NB4 (cell line): ENCODE measurements at regions not wholly inside any gene's neighbourhood (a gene's known extent, or its start where the extent isn't known, plus 50 kb on each side); places are given as distances from the start of the nearest gene placed in this dataset.

Source experiments
- DNase-seq: peaks from one replicate; pipeline ENCODE4 v3.0.0; 2010; ENCODE audit warnings: low read depth
- H3K4me3 ChIP-seq: one replicate; pipeline ENCODE4 v1.5.1; 2011; ENCODE audit warnings: mild to moderate bottlenecking, low read depth, low read length, moderate library complexity
- MYC ChIP-seq: IDR thresholded peaks from 2 replicates; pipeline ENCODE4 v1.6.1; 2011; ENCODE audit warnings: low read depth, low read length
- POLR2A ChIP-seq: IDR thresholded peaks from 2 replicates; pipeline ENCODE4 v1.6.1; 2011; ENCODE audit warnings: mild to moderate bottlenecking; ENCODE audit not compliant: insufficient read length; ENCODE audit errors: extremely low read depth
- TF ChIP-seq, protein P1 (sequence below): IDR thresholded peaks from 2 replicates; pipeline ENCODE4 v1.6.1; 2011; ENCODE audit warnings: low read depth, low read length
- TF ChIP-seq, protein P2 (sequence below): IDR thresholded peaks from one replicate; pipeline ENCODE4 v1.5.1; 2012; ENCODE audit warnings: low read depth, low read length

GRCh38 chr5:5089895-5090649, 50.1 kb upstream of the ADAMTS16 start:
- TF ChIP-seq POLR2A (no peak), MYC (no peak)
- TF ChIP-seq, protein P1, sequence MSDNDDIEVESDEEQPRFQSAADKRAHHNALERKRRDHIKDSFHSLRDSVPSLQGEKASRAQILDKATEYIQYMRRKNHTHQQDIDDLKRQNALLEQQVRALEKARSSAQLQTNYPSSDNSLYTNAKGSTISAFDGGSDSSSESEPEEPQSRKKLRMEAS: no peak
- TF ChIP-seq, protein P2, sequence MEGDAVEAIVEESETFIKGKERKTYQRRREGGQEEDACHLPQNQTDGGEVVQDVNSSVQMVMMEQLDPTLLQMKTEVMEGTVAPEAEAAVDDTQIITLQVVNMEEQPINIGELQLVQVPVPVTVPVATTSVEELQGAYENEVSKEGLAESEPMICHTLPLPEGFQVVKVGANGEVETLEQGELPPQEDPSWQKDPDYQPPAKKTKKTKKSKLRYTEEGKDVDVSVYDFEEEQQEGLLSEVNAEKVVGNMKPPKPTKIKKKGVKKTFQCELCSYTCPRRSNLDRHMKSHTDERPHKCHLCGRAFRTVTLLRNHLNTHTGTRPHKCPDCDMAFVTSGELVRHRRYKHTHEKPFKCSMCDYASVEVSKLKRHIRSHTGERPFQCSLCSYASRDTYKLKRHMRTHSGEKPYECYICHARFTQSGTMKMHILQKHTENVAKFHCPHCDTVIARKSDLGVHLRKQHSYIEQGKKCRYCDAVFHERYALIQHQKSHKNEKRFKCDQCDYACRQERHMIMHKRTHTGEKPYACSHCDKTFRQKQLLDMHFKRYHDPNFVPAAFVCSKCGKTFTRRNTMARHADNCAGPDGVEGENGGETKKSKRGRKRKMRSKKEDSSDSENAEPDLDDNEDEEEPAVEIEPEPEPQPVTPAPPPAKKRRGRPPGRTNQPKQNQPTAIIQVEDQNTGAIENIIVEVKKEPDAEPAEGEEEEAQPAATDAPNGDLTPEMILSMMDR: no peak
- no peak overlapping the region for H3K4me3 ChIP-seq
- DNase-seq: no peak
